GM21447 (cell line): ENCODE measurements at regions not wholly inside any gene's neighbourhood (a gene's known extent, or its start where the extent isn't known, plus 50 kb on each side); places are given as distances from the start of the nearest gene placed in this dataset.

Experiments
- ATAC-seq: cut with Tn5 transposase; IDR thresholded peaks from one replicate; pipeline ENCODE4 v1.9.1; 2021; ENCODE audit not compliant: unreplicated experiment

GRCh38 chr13:47277774-47278173, 380.9 kb upstream of the HTR2A start:
- ATAC-seq = no peak

DNA sequence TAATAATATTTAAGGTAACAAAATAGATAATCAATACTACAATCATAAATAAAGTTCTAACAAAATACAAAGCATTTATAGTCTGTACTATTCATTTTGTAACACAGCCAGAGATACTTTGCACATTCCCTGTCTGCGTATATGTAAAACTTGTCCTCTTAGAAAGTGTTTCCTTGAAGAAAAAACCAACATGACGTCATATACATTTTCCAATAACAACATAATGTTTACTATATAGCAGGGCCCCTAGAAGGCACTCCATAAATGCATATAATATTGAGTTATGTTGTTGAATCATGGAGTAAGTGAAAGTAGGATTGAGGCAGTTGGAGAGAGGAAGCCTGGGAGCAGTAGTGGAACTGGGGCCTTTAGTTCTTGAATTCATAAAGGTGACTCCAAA, 371.4 kb upstream of the HTR2A start:
- ATAC-seq = no peak

GRCh38 chr13:47258384-47258783, 361.5 kb upstream of the HTR2A start:
- no peak for ATAC-seq

- no peak for ATAC-seq
Observed at GRCh38 chr13:47256618-47257017, 359.8 kb upstream of the HTR2A start.

DNA sequence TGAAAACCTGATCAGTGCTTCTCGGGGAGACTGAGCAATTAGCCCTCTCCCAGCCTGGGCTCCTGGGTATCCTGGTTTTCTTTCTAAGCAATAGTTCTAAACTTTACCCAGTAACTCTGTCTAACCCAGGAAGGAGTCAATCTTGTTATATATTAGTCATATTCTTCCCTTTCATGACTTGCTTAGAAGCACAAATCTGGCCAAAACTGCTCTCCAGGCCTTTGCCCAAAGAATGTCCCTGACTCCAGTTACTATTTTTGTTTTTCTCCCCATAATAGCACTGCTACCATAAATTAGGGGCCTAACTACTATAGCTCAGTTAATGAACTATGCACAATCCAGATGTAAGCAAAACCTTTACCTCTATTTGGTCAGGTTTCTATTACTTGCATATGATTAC, 355.8 kb upstream of the HTR2A start:
- no peak for ATAC-seq

DNA sequence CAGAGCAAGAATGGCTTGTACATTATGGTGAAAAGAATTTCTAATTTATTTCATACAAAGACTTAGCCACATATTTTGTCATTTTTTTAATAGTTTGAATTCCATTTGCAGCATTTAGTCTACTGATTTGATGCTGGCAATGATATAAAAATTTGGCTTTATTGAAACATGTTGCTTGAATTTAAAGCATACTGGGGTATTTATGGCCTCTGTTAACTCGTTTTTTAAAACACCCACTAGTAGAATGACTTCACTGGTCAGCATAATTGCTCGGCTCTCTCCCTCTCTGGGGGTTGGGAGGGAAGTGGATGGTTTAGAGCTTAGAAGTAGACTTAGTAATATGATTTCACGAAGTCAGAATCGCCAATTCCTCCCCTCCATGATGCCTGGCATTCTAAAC, 354.9 kb upstream of the HTR2A start:
- ATAC-seq = no peak

- no peak for ATAC-seq
Observed at GRCh38 chr13:47250146-47250545, 353.3 kb upstream of the HTR2A start.

- ATAC-seq = no peak
Observed at GRCh38 chr13:47249266-47249665, 352.4 kb upstream of the HTR2A start.

- no peak for ATAC-seq
Observed at GRCh38 chr13:47241446-47241845, 344.6 kb upstream of the HTR2A start.

DNA sequence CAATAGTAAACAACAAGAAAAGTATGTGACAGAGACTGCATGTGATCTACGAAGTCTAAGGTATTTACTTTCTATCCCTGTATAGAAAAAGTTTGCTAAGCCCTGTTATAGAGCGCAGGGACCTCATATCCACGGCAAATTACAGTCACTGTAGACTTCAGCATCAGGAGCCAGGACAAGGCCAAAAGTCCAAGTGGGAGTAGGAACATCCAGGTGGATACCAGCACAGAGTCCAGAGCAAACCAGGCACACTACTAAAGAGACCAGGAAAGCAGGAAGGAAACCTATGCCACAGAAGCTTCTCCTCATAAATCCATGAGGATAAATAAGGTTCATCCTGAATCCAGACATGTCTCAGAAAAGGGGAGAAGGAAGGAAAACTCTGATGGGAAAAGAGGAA, 342.2 kb upstream of the HTR2A start:
- no peak for ATAC-seq

DNA sequence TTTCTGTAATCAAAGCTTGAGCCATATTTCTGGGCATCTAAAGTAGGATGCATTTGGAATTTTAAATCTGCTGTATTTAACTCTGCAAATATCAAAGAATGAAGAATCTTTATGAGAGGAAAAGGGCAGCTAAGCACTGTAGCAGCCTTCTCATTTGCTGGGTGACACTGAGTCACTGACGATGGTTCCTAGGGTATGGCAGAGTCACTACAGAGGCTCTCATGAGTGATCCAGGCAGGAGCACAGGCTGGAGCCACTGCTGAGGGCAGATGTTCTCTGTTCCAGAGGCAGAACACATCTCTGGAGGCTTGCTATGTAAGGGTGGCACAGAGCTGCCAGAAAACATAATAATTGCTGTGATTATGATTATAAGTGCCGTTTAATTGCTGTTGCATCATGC, 340.7 kb upstream of the HTR2A start:
- ATAC-seq = no peak

- ATAC-seq = no peak
Observed at GRCh38 chr13:47233734-47234133, 336.9 kb upstream of the HTR2A start.

DNA sequence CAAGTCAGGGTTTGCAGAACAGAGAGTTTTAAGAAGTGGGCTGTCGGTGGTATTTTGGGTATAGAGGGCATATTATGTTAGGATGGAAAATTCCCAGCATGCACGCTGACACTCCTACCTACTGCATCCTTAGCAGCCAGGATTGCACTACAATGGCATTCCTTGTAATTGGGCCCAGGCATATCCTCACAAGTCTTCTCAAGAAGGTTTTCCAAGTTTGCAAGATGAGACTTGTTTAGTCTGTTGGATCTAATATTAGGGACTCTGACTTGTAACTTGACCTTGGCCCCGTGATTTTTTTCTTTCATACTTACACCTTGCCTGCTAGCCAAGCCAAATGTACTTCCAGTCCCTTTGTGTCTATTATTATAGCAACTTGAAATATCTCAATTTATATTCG, 335.7 kb upstream of the HTR2A start:
- ATAC-seq = no peak

DNA sequence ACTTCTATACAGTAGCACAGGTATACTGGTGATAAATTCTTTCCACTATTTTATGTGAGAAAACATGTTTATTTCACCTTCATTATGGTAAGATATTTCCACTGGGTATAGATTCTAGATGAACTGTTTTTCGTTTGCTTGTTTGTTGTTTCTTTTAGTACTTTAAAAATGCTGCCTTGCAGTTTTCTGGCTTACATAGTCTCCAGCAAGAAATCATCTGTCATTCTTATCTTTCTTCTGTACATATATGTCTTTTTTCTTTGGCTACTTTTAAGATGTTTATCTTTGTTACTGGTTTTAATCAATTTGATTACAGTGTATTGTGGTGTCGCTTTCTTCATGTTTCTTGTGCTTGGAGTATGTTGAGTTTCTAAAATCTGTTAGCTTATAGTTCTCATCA, 333.3 kb upstream of the HTR2A start:
- ATAC-seq = no peak

DNA sequence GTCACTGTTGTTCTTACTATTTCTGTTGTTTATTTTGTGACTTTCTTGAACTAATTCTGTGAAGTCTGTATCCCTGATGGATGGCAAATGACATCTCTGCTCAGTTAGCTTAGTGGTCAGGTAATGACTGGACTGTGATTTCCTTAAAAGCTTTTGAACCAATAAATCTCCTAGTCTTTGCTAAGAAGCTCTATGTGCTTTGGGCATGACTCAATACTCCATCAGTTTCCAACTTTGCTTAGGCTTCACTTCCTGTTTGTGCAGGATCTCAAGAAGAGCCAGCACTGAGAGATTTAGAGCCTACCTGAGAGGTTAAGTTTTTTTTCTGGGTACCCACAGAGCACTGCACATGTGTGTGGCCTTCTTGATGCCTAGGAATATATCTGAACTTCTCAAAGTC, 329.7 kb upstream of the HTR2A start:
- ATAC-seq = no peak

- ATAC-seq = no peak
Observed at GRCh38 chr13:47220453-47221140, 323.7 kb upstream of the HTR2A start.

DNA sequence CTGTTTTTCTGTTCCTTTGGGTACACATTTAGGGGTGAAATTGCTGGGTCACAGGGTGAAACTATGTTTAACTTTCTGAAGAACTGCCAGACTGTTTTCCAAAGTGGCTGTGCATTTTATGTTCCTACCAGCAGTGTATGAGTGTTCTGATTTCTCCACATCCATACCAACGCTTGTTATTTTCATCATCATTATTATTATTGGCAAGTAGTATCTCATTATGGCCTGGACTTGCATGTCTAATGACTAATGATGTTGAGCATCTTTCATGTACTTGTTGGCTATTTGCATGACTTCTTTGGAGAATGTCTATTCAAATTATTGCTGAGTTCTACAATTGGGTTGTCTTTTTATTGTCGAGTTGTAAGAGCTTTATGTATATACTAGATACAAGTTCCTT, 321.8 kb upstream of the HTR2A start:
- no peak for ATAC-seq

- ATAC-seq = no peak
Observed at GRCh38 chr13:47216176-47216822, 319.4 kb upstream of the HTR2A start.

DNA sequence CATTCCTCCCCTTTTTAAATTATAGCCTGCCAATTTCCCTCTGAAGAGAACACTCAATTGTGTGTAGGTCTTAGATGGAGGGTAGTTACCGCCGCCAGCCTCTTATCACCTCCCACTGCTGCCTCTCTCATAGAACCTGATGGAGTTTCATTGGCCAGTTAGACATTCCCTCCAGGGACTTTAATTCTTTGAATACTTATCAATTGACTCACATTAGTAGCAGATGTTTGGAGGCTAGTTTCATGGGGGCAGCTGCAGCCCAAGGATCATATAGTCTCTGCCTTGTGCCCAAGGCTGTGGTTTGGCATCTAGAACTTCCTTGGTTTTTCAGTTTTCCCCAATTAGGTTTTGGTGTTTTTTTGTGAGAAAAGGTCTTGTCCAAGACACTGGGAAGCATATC, 318.9 kb upstream of the HTR2A start:
- no peak for ATAC-seq

DNA sequence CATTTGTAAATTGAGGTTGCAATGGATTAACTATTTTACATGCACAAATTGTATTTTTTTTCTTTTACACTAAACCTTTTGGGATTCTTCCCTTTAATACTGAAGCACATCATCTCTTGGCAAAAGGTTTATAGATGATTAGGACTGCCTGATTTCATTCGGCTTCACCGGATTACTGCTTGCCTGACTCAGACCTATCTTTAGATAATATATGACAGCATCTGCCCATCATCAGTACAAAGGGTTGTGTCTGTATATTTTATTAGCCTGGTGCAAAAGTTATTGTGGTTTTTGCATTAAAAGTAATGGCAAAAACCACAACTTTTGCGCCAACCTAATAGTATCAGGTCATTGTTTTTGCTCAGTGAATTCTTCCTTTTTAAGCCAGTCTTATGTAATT, 316.2 kb upstream of the HTR2A start:
- ATAC-seq = no peak

DNA sequence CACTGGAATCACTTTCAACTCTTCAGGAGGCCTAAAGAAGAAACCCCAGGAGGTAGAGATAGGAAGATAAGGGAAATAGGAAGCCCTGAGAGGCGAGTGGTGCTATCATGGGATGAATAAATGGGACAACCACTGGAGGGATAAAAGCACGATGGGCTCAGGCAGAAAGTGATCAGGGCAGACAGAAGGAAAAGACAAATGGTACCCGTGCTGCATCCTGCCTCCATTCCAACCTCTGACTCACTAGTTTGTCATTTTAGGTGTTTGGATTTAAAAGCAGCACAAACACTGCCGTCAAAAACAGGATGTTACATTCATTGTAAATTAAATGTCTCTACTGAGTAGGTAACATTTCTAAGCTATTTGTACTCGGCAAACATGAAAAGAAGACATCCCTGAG, 314.3 kb upstream of the HTR2A start:
- ATAC-seq = no peak

GRCh38 chr13:47206111-47206510, 309.3 kb upstream of the HTR2A start:
- ATAC-seq = no peak

- no peak for ATAC-seq
Observed at GRCh38 chr13:47190696-47191305, 293.9 kb upstream of the HTR2A start.
